Heart right ventricle (tissue), 16 donors: ENCODE measurements at regions not wholly inside any gene's neighbourhood (a gene's known extent, or its start where the extent isn't known, plus 50 kb on each side); places are given as distances from the start of the nearest gene placed in this dataset.

Source experiments
- ATAC-seq, 8 donors: fragments of 200-7000 bp; cut with Tn5 transposase; one replicate each; pipeline ENCODE4 v1.9.1; 2020; ENCODE audit warnings: mild to moderate bottlenecking in 8 of 8, moderate library complexity in 8 of 8, moderate number of reproducible peaks in 1 of 8
- DNase-seq, 2 donors: peaks; one replicate each; pipeline ENCODE4 v3.0.0-alpha.2; 2020
- H3K27ac ChIP-seq, 10 donors: fragments of 200-600 bp; sonication (generic) in 2 of 10; one replicate each; pipeline versions ENCODE4 v1.5.0 to v1.8.0; 2020 to 2022; ENCODE audit warnings: mild to moderate bottlenecking in 3 of 10
- H3K27me3 ChIP-seq, 7 donors: fragments of 200-600 bp; one replicate each; pipeline ENCODE4 v1.8.0; 2021 to 2022; ENCODE audit warnings: mild to moderate bottlenecking in 2 of 7
- H3K36me3 ChIP-seq, 9 donors: fragments of 200-600 bp; sonication (generic) in 1 of 9; one replicate each; pipeline versions ENCODE4 v1.5.0 to v1.8.0; 2020 to 2022; ENCODE audit warnings: mild to moderate bottlenecking in 2 of 9
- H3K4me1 ChIP-seq, 9 donors: fragments of 200-600 bp; sonication (generic) in 1 of 9; one replicate each; pipeline versions ENCODE4 v1.5.0 to v1.8.0; 2020 to 2022; ENCODE audit warnings: mild to moderate bottlenecking in 4 of 9
- H3K4me3 ChIP-seq, 10 donors: fragments of 200-600 bp; sonication (generic) in 2 of 10; one replicate each; pipeline versions ENCODE4 v1.5.0 to v1.8.0; 2020 to 2022; ENCODE audit warnings: mild to moderate bottlenecking in 7 of 10, moderate library complexity in 2 of 10
- H3K9me3 ChIP-seq, 11 donors: fragments of 200-600 bp in 10 of 11; sonication (generic) in 2 of 11; one replicate each; pipeline versions ENCODE4 v1.5.0 to v1.8.0; 2013 to 2022; ENCODE audit warnings: mild to moderate bottlenecking in 2 of 11, control low read depth in 1 of 11, moderate library complexity in 1 of 11
- WGBS, 2 donors: extraction: QIAGEN DNeasy Blood & Tissue Kit; methylation state at CpG; one replicate each; pipeline ENCODE4 v1.1.7; 2013; ENCODE audit warnings: inconsistent platforms in 1 of 2; 5-methylcytosine and 5-hydroxymethylcytosine counted together
- intact Hi-C, 10 donors: fragments of 100-400 bp; cut with DNase I; formaldehyde crosslinking; loops; one replicate each; pipeline versions ENCODE4 v1.11.1 to v1.14.2; 2022
- TF ChIP-seq, protein P1 (sequence below), 9 donors: fragments of 200-600 bp; sonication (generic) in 2 of 9; IDR thresholded peaks; one replicate each; pipeline versions ENCODE4 v1.5.0 to v1.8.0; 2021 to 2022; ENCODE audit warnings: antibody characterized with exemption in 9 of 9, mild to moderate bottlenecking in 5 of 9, moderate library complexity in 1 of 9
- donor health status: Arrhythmogenic right ventricular cardiomyopathy.
- donor health status: ischemic (EF 13 %, LVEDD 7.1; RV severe dilation, severe dysfunction).
- donor health status: healthy with polysubstance abuse.
- donor health status: DM: no; HTN: yes; CAD: no.
- donor health status: DM: no; HTN: no; CAD: no.
- donor health status: ischemic (EF 25% LVEDD 6.9; RV normal size, moderate dysfunction).
- donor health status: ischemic (EF 25% LVEDD 5.7; RV mildly dilated, moderate dysfunction).
- donor health status: healthy.
- donor health status: DM: yes; HTN: yes; CAD: no.
- donor health status: Ischemic cardiomyopathy.
- donor health status: ischemic (EF 35%, LVEDD 5.7; RV mildly dilated, moderate dysfunction).
- donor health status: nonischemic (EF 11% LVEDD 7.7; RV severe dilation, severe dysfunction).
- donor health status: DM: yes; HTN: yes; CAD: no.
- donor health status: PGD.
- donor health status: ischemic (EF 29% LVEDD 5.4; RV normal size, mild dysfunction).
- donor health status: nonischemic (EF 23%, LVEDD 6.1; RV moderate dilation, normal function).

DNA sequence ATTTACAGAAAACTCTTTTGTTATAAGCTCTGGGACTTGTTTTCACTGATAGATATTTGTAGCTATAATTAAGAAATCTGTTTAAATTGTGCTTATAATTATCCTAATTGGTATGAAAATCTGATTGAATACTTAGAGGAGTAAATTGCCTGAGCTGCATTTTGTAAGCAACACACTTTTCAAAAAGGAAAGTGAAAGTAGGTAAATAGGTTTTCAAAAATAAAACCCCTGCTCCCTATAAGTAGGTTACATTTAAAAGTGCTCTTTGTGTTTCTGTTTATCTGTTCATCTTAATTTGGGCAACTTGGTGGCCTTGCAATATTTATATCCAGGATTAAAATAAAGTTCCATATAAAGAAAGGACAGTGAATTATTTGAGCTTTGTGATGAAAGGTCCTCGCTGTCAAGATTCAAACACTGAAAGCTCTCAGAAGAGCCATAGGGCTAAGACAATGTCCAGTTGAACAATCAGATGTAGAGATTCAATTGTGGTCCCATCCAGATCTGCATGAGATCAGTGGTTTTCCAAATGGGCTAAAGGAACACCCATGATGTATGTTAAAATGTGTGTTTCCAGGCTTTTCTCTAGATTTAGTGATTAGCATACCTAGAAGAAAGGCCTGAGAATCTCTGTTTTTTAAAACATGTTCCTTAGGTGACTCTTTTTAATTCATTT lies 371.6 kb downstream of the RPRM start:
- DNase-seq = no peak
- no peaks in the 10 kb centered on the region for H3K36me3 ChIP-seq
- intact Hi-C loops = no loop called here
- TF ChIP-seq, protein P1, sequence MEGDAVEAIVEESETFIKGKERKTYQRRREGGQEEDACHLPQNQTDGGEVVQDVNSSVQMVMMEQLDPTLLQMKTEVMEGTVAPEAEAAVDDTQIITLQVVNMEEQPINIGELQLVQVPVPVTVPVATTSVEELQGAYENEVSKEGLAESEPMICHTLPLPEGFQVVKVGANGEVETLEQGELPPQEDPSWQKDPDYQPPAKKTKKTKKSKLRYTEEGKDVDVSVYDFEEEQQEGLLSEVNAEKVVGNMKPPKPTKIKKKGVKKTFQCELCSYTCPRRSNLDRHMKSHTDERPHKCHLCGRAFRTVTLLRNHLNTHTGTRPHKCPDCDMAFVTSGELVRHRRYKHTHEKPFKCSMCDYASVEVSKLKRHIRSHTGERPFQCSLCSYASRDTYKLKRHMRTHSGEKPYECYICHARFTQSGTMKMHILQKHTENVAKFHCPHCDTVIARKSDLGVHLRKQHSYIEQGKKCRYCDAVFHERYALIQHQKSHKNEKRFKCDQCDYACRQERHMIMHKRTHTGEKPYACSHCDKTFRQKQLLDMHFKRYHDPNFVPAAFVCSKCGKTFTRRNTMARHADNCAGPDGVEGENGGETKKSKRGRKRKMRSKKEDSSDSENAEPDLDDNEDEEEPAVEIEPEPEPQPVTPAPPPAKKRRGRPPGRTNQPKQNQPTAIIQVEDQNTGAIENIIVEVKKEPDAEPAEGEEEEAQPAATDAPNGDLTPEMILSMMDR (IDR thresholded peaks at IDR 0.05) = no peak
- H3K27ac ChIP-seq = no peak overlapping the region
- no peak overlapping the region for H3K4me3 ChIP-seq
- no peaks in the 10 kb centered on the region for H3K27me3 ChIP-seq
- ATAC-seq = no peak
- H3K4me1 ChIP-seq = no peaks in the 10 kb centered on the region
- 85 to 87% methylated on average over 1 of the region's 1 CpG for WGBS, 2 donors
- H3K9me3 ChIP-seq = no peaks in the 10 kb centered on the region

DNA sequence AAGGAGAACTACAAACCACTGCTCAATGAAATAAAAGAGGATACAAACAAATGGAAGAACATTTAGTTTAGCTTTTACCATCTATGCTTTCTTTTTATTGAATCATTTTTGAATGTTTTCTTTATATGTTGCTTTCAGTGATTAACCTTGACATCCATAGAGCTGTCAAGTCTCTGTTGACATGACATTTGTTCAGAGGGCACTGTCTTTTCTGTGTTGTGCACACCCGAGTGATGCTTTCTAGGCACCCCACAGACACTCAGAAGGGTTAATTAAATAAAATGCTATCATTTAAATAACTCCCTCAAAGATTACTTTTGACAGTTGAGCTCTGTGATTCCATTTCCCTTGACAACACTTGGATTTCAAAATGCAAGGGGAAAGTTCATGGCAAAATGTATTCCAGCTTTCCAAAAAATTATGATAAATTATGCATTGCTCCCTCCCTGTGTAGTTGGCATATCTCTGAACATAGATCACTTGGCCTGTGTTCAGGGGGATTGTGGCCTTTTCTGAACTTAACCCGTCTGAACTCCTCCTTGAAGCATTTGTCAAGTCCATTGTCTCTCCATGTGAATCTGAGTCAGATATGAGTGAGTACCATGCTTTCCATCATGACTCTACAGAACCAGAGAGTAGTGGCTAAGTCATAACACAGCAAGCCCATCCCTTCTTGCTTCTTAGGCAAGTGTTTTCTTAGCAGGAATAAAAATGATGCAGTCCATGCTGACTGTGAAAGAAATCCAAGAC lies 372.6 kb downstream of the RPRM start:
- intact Hi-C loops = no loop called here
- no peaks in the 10 kb centered on the region for H3K27me3 ChIP-seq
- TF ChIP-seq, protein P1 (IDR thresholded peaks at IDR 0.05) = no peak
- no peak overlapping the region for H3K4me3 ChIP-seq
- H3K4me1 ChIP-seq = no peaks in the 10 kb centered on the region
- H3K9me3 ChIP-seq = no peaks in the 10 kb centered on the region
- WGBS, 2 donors = 65% methylated on average over 2 of the region's 2 CpGs
- H3K27ac ChIP-seq = no peak overlapping the region
- DNase-seq = no peak
- ATAC-seq = no peak
- H3K36me3 ChIP-seq = no peaks in the 10 kb centered on the region

DNA sequence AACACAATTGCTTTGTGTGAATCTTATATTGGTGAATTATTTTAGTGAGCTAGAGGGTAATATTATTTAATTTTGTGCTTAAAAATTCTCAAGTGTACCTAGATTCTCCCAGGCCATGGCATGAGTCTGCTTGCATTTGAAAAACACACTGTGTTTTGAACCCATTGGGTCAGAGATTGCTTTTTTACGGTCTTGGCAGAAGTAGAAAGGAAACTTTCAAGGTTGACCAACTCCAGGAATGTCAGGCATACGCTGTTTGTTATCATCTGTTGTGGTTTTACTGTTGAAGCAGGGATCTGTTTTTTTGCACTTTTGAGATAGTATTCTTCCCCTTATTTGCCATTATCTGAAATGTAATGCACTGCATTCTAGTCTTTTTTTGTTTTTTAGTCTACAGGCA lies 377.4 kb downstream of the RPRM start:
- WGBS, 2 donors = 14% methylated on average over 2 of the region's 2 CpGs
- TF ChIP-seq, protein P1 (IDR thresholded peaks at IDR 0.05) = no peak
- no peaks in the 10 kb centered on the region for H3K4me1 ChIP-seq
- no peak for ATAC-seq
- no peaks in the 10 kb centered on the region for H3K27me3 ChIP-seq
- intact Hi-C loops = no loop called here
- H3K27ac ChIP-seq = no peak overlapping the region
- no peak for DNase-seq
- H3K36me3 ChIP-seq = no peaks in the 10 kb centered on the region
- H3K9me3 ChIP-seq = peaks cover 0 to 8% (median 0%) of the 10 kb centered on the region in 11 donors
- H3K4me3 ChIP-seq = no peak overlapping the region

DNA sequence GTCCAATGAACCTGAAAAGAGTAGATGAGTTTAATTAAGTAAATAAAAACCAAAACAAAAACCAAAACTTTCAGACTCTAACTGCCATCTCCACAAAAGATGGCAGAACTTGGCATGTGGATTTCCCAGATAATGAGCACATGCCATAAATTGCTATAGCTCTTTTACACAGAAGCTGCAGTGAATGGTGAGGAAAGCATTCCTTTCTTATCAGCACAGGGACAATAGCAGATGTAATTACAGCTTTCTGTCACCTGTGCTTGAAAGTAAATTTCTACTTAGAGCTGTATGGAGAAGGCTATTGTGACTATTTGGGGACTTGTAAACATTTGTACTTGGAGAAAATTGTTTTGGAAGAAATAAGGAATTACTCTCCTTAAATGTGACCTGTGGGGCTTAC lies 378.4 kb downstream of the RPRM start:
- no peak overlapping the region for H3K27ac ChIP-seq
- DNase-seq (no peak), ATAC-seq (no peak)
- peaks cover 0 to 12% (median 0%) of the 10 kb centered on the region in 11 donors for H3K9me3 ChIP-seq
- H3K4me3 ChIP-seq = no peak overlapping the region
- H3K4me1 ChIP-seq = no peaks in the 10 kb centered on the region
- intact Hi-C loops = no loop called here
- TF ChIP-seq, protein P1 (IDR thresholded peaks at IDR 0.05) = no peak
- H3K36me3 ChIP-seq = no peaks in the 10 kb centered on the region
- no peaks in the 10 kb centered on the region for H3K27me3 ChIP-seq
